HepG2 (cell line): ENCODE measurements at regions not wholly inside any gene's neighbourhood (a gene's known extent, or its start where the extent isn't known, plus 50 kb on each side); places are given as distances from the start of the nearest gene placed in this dataset.

ENCODE experiments used
- ATAC-seq: fragments of 200-7000 bp; cut with Tn5 transposase; 3 replicates; pipeline ENCODE4 v1.9.1; 2020; ENCODE audit warnings: mild to moderate bottlenecking, moderate library complexity
- BruUV-seq: library from RNA; stranded (reverse); fragments of 400-500 nt; replicated peaks from 2 replicates; lab custom pipeline; 2021; lab: Mats Ljungman, UMichigan
- CTCF ChIA-PET: fragments of 300-600 bp; formaldehyde crosslinking; extraction: SDS; loops from one replicate; lab custom pipeline; 2021; ENCODE audit warnings: low total read pairs, inconsistent platforms, low intra/inter-chr PET ratio; lab: Yijun Ruan, JAX
- POLR2A ChIA-PET: fragments of 350-600 bp; sonication (Branson Sonifier 250); formaldehyde crosslinking; loops from one replicate; lab custom pipeline; 2020; ENCODE audit warnings: antibody characterized with exemption, inconsistent platforms; lab: Yijun Ruan, JAX
- DNase-seq: peaks from one replicate; pipeline ENCODE4 v3.0.0-alpha.2; 2015; ENCODE audit warnings: low spot score
- FAIRE-seq: peaks from 3 replicates; lab custom pipeline; 2011; peaks lifted over from hg19 to GRCh38; lab: Jason Lieb, UNC
- H2AFZ ChIP-seq: one replicate; pipeline ENCODE4 v1.6.1; 2011; ENCODE audit warnings: low read length, inconsistent platforms
- H3K27ac ChIP-seq: fragments of 300-600 bp; 3 replicates; pipeline ENCODE4 v1.8.0; 2011; ENCODE audit warnings: mixed run types, mild to moderate bottlenecking, mixed read lengths, low read length, inconsistent platforms; ENCODE audit not compliant: insufficient read depth; ENCODE audit errors: extremely low read length
- H3K27me3 ChIP-seq, 2 experiments: fragments of 200-600 bp in 1 of 2; 2 replicates in 1 of 2; 3 replicates in 1 of 2; pipeline versions ENCODE4 v1.6.0 to v1.8.0; 2011; ENCODE audit warnings: low read length in 2 of 2, mild to moderate bottlenecking in 2 of 2, moderate library complexity in 2 of 2, inconsistent platforms in 1 of 2; ENCODE audit not compliant: insufficient read depth in 2 of 2, control insufficient read depth in 1 of 2
- H3K36me3 ChIP-seq, 2 experiments: fragments of 200-600 bp in 1 of 2; replicated peaks in 1 of 2; 2 replicates in 1 of 2; 3 replicates in 1 of 2; pipeline versions ENCODE4 v1.5.1 to v1.8.0; 2011; ENCODE audit warnings: low read length in 2 of 2, inconsistent platforms in 1 of 2; ENCODE audit not compliant: insufficient read depth in 2 of 2, control insufficient read depth in 1 of 2
- H3K4me1 ChIP-seq: 2 replicates; pipeline ENCODE4 v1.5.1; 2012; ENCODE audit warnings: low read length, inconsistent platforms; ENCODE audit not compliant: insufficient read depth
- H3K4me2 ChIP-seq: 2 replicates; pipeline ENCODE4 v1.6.0; 2011; ENCODE audit warnings: low read depth, low read length, inconsistent platforms
- H3K4me3 ChIP-seq, 3 experiments: fragments of 200-600 bp in 1 of 3; sonication (generic), shearing (Covaris generic) in 1 of 3; replicated peaks in 1 of 3; 2 replicates each; pipeline ENCODE4 v1.5.1; 2011 to 2016; ENCODE audit warnings: low read length in 3 of 3, inconsistent platforms in 2 of 3, low read depth in 2 of 3, mild to moderate bottlenecking in 2 of 3, control low read depth in 1 of 3, mixed read lengths in 1 of 3; ENCODE audit not compliant: insufficient read depth in 1 of 3
- H3K79me2 ChIP-seq: one replicate; pipeline ENCODE4 v1.6.1; 2011; ENCODE audit warnings: low read length, inconsistent platforms; ENCODE audit not compliant: insufficient read depth
- H3K9ac ChIP-seq: 2 replicates; pipeline ENCODE4 v1.6.0; 2011; ENCODE audit warnings: mild to moderate bottlenecking, low read depth, low read length, inconsistent platforms; ENCODE audit not compliant: insufficient read depth
- H3K9me3 ChIP-seq: 2 replicates; pipeline ENCODE4 v1.5.1; 2012; ENCODE audit warnings: mild to moderate bottlenecking, low read length
- H4K20me1 ChIP-seq: 2 replicates; pipeline ENCODE4 v1.6.0; 2011; ENCODE audit warnings: inconsistent platforms, mild to moderate bottlenecking, low read length, moderate library complexity; ENCODE audit not compliant: insufficient read depth
- ATF2 ChIP-seq: sonication (generic); formaldehyde crosslinking; IDR thresholded peaks from 2 replicates; pipeline ENCODE4 v1.4.0; 2020; ENCODE audit warnings: missing genetic modification reagents
- CREBL2 ChIP-seq: sonication (generic); formaldehyde crosslinking; IDR thresholded peaks from 2 replicates; pipeline ENCODE4 v1.8.1; 2023; ENCODE audit warnings: missing genetic modification reagents, mild to moderate bottlenecking, borderline replicate concordance
- JARID2 ChIP-seq: sonication (generic); formaldehyde crosslinking; IDR thresholded peaks from 2 replicates; pipeline ENCODE4 v1.8.1; 2023; ENCODE audit warnings: missing genetic modification reagents, inconsistent platforms; ENCODE audit not compliant: insufficient replicate concordance
- MZF1 ChIP-seq: sonication (generic); formaldehyde crosslinking; IDR thresholded peaks from 2 replicates; pipeline ENCODE4 v1.8.1; 2023; ENCODE audit warnings: mild to moderate bottlenecking, missing genetic modification reagents, borderline replicate concordance
- POLR2AphosphoS5 ChIP-seq: IDR thresholded peaks from 2 replicates; pipeline ENCODE4 v1.6.1; 2012; ENCODE audit warnings: low read depth, low read length
- SNAPC4 ChIP-seq: sonication (generic); formaldehyde crosslinking; IDR thresholded peaks from 2 replicates; pipeline ENCODE4 v1.4.0; 2020; ENCODE audit warnings: mild to moderate bottlenecking, missing genetic modification reagents
- SOX13 ChIP-seq, 3 experiments: fragments of 450-650 bp in 1 of 3; sonication (generic) in 1 of 3; formaldehyde crosslinking in 1 of 3; IDR thresholded peaks in 2 of 3; conservative IDR thresholded peaks in 1 of 3; 2 replicates each; pipeline versions ENCODE4 v1.5.0 to v1.6.1; 2016 to 2020; ENCODE audit warnings: antibody characterized with exemption in 1 of 3, mild to moderate bottlenecking in 1 of 3, missing compliant biosample characterization in 1 of 3, missing genetic modification reagents in 1 of 3, moderate library complexity in 1 of 3
- SP140L ChIP-seq: sonication (generic); formaldehyde crosslinking; IDR thresholded peaks from 2 replicates; pipeline ENCODE4 v1.4.0; 2020; ENCODE audit warnings: missing genetic modification reagents, borderline replicate concordance
- THAP7 ChIP-seq: sonication (generic); formaldehyde crosslinking; IDR thresholded peaks from 2 replicates; pipeline ENCODE4 v1.8.1; 2023; ENCODE audit warnings: mild to moderate bottlenecking, missing genetic modification reagents
- ZBTB7A ChIP-seq: sonication (generic); formaldehyde crosslinking; IDR thresholded peaks from 2 replicates; pipeline ENCODE4 v1.8.0; 2022; ENCODE audit warnings: mild to moderate bottlenecking, missing genetic modification reagents
- ZFP36L2 ChIP-seq: sonication (generic); formaldehyde crosslinking; IDR thresholded peaks from 2 replicates; pipeline ENCODE4 v1.4.0; 2020; ENCODE audit warnings: missing genetic modification reagents
- ZNF816 ChIP-seq: sonication (generic); formaldehyde crosslinking; IDR thresholded peaks from 2 replicates; pipeline ENCODE4 v1.8.0; 2022; ENCODE audit warnings: missing genetic modification reagents, mild to moderate bottlenecking, borderline replicate concordance
- WGBS: methylation state at CpG from one replicate; pipeline ENCODE4 v1.1.6; 2017; ENCODE audit warnings: low lambda C conversion rate; 5-methylcytosine and 5-hydroxymethylcytosine counted together
- in situ Hi-C: cut with HindIII; loops from 2 replicates; pipeline ENCODE4 v1.10.0; 2017; ENCODE audit warnings: low pct_unique_long_range_greater_than_20kb; ENCODE audit not compliant: extremely low pct_ligation_motif_present
- intact Hi-C: fragments of 100-400 bp; cut with micrococcal nuclease; formaldehyde crosslinking; loops from one replicate; pipeline ENCODE4 v1.10.0; 2022; ENCODE audit not compliant: unreplicated experiment

GRCh38 chr2:222805591-222806304 lies 55.1 kb upstream of the ACSL3 start (continued):
- TF ChIP-seq SP140L (CRISPR knock-in tag) (0 out of 2 replicates have a peak, but pooled peaks have one; percentile 22), THAP7 (CRISPR knock-in tag) (0 out of 2 replicates have a peak, but pooled peaks have one; percentile 50), ATF2 (CRISPR knock-in tag) (peak; percentile 46), JARID2 (CRISPR knock-in tag) (no peak), POLR2AphosphoS5 (peak; percentile 51), CREBL2 (CRISPR knock-in tag) (0 out of 2 replicates have a peak, but pooled peaks have one; percentile 60), ZFP36L2 (CRISPR knock-in tag) (peak; percentile 26; the same call in 1 of the 2 replicates)
- TF ChIP-seq, all 625 proteins: peak for 140

- Histone ChIP-seq H3K9ac (peak overlapping the region; percentile 74), H3K79me2 (no peaks in the 10 kb centered on the region), H2AFZ (peak overlapping the region; percentile 70), H3K4me3 (peak overlapping the region in 2 of 3 experiments; percentile 6 to 29; a peak in 2 of 6 replicates), H4K20me1 (no peaks in the 10 kb centered on the region), H3K4me2 (peak overlapping the region; percentile 90), H3K36me3 (no peaks in the 10 kb centered on the region), H3K4me1 (peaks cover 49% of the 10 kb centered on the region), H3K27me3 (no peaks in the 10 kb centered on the region), H3K9me3 (no peaks in the 10 kb centered on the region), H3K27ac (peak overlapping the region; percentile 81)
- intact Hi-C loops: loop anchor here (1.0 to 2.0 kb wide), 2 partner anchors 9 to 54 kb away; partner anchors contain the start of gene ACSL3
- CTCF ChIA-PET: interaction anchor here (1.0 kb wide), 1 partner anchor 10 kb away, joined by 3 read pairs; no protein-coding TSS in a partner anchor
- 31% methylated on average over 5 of the region's 5 CpGs for WGBS
- FAIRE-seq: no peak
- in situ Hi-C loops: no loop called here
- DNase-seq: peak; percentile 24
- peak; percentile 46 for ATAC-seq
- POLR2A ChIA-PET: interaction anchor here (0.8 to 4.6 kb wide), 17 partner anchors 10 to 99 kb away, joined by 3 to 126 read pairs (median 7); partner anchors contain the start of gene ACSL3
- no TSS peak for BruUV-seq
- TF ChIP-seq MZF1 (CRISPR knock-in tag) (no peak), ZBTB7A (CRISPR knock-in tag) (no peak), SOX13 (IDR thresholded peaks at IDR 0.05) (no peak), SOX13 (CRISPR knock-in tag; conservative IDR thresholded peaks at IDR 0.05 in 1 of 2, IDR thresholded peaks at IDR 0.05 in 1 of 2) (peak in 1 of 2 experiments; percentile 26; a peak in 1 of 4 replicates), ZNF816 (0 out of 2 replicates have a peak, but pooled peaks have one; percentile 57), SNAPC4 (peak; percentile 94)
Measured at GRCh38 chr2:222806526-222807137, 54.2 kb upstream of the ACSL3 start.
